ENCODE measurements at regions not wholly inside any gene's neighbourhood (a gene's known extent, or its start where the extent isn't known, plus 50 kb on each side); places are given as distances from the start of the nearest gene placed in this dataset.

DNA sequence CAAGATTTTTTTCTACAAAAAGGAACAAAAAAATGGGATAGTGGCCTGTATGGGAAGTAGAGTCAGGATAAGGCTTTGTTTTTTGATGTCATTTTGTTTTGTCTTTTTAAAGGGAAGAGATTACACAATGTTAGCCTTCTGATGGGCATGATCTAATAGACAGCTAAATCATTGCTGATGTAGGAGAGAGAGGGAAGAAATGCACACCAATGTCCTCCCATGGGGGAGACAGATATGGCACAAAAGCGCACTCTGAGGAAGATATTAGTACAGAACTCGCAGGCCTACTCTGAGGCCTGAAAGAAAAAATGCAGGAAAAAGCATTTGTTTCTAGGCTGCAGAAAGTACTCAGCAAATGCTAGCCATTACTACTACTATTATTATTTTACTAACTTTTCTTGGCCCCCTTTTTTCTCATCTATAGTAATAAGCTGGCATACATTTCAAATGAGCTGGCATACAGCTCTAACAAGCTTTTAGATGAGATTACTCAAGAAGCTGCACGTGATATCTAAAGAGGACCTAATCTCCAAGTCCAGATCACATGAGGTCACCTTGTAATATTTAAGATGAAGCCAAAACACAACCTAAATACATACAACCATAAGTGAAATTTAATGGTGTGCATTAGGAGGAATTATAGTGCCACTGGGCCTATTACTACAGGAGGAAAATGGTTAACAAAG is 269.4 kb upstream of the TANK start:
- Histone ChIP-seq H4K20me1 (ENCODE audit: insufficient read depth, low read length) (no peaks in the 10 kb centered on the region), H2AFZ (ENCODE audit: insufficient read depth, low read depth, low read length, poor library complexity, severe bottlenecking) (no peak overlapping the region), H3K27ac (ENCODE audit: low read depth in 1 of 2, low read length in 2 of 2) (no peak overlapping the region), H3K4me3 (replicated peaks in 1 of 3; ENCODE audit: low read depth in 2 of 3, low read length in 3 of 3) (no peak overlapping the region), H3K9ac (ENCODE audit: insufficient read depth, low read length, poor library complexity, severe bottlenecking) (no peak overlapping the region), H3K9me3 (replicated peaks in 1 of 2; ENCODE audit: control insufficient read depth in 1 of 2, insufficient read depth in 1 of 2, low read length in 2 of 2) (peaks cover 0 to 5% of the 10 kb centered on the region in 2 donors), H3K36me3 (replicated peaks in 1 of 2; ENCODE audit: control insufficient read depth in 1 of 2, insufficient read depth in 2 of 2, low read length in 2 of 2) (no peaks in the 10 kb centered on the region), H3K27me3 (ENCODE audit: control insufficient read depth in 2 of 2, insufficient read depth in 2 of 2, low read length in 2 of 2) (no peaks in the 10 kb centered on the region), H3K4me2 (replicated peaks; ENCODE audit: extremely low read depth, low read length, poor library complexity, severe bottlenecking) (no peak overlapping the region), H3K79me2 (ENCODE audit: insufficient read depth, low read length) (no peaks in the 10 kb centered on the region), H3K4me1 (ENCODE audit: control insufficient read depth in 1 of 2, insufficient read depth in 2 of 2, low read length in 2 of 2) (no peaks in the 10 kb centered on the region)
- no peaks in the 10 kb centered on the region for H3K9me3 Mint-ChIP-seq
- intact Hi-C loops (cut with micrococcal nuclease) = no loop called here
- no peak overlapping the region for H3K4me3 Mint-ChIP-seq
- WGBS (ENCODE audit: insufficient coverage) = 100% methylated on average over 1 of the region's 3 CpGs
- no peak overlapping the region for H3K27ac Mint-ChIP-seq
- no peak for TF ChIP-seq CTCF (IDR thresholded peaks at IDR 0.05)
- DNase-seq = no peak
- H3K4me1 Mint-ChIP-seq = peaks cover 4% of the 10 kb centered on the region
- H3K36me3 Mint-ChIP-seq = no peaks in the 10 kb centered on the region
- H3K27me3 Mint-ChIP-seq (ENCODE audit: low read depth in 3 of 3) = peaks cover 0 to 2% (median 0%) of the 10 kb centered on the region in 3 donors

DNA sequence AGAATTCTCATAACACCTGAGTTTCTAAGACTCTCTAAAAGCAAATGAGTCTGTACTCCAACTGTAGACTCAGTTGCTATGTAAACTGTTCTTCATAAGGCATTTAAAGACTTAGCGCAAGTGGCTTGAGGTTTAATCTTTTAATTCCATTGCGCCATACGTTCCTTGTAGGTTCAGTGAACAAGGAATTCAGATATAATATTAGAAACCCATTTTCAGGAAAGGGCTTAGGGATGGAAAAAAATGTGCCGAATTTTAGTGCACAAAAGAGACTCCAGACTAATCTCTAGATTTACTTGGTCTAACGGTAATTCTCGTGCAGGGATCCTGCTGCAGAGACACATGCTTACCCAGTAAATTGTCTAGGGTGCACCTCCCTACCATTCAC is 268.9 kb upstream of the TANK start:
- no peak overlapping the region for H3K27ac ChIP-seq (ENCODE audit: low read depth in 1 of 2, low read length in 2 of 2)
- no peaks in the 10 kb centered on the region for H3K4me1 ChIP-seq (ENCODE audit: control insufficient read depth in 1 of 2, insufficient read depth in 2 of 2, low read length in 2 of 2)
- H3K4me2 ChIP-seq (replicated peaks; ENCODE audit: extremely low read depth, low read length, poor library complexity, severe bottlenecking) = no peak overlapping the region
- no peaks in the 10 kb centered on the region for H3K27me3 ChIP-seq (ENCODE audit: control insufficient read depth in 2 of 2, insufficient read depth in 2 of 2, low read length in 2 of 2)
- no peaks in the 10 kb centered on the region for H4K20me1 ChIP-seq (ENCODE audit: insufficient read depth, low read length)
- DNase-seq = no peak
- H3K4me3 Mint-ChIP-seq = no peak overlapping the region
- no peak overlapping the region for H3K4me3 ChIP-seq (replicated peaks in 1 of 3; ENCODE audit: low read depth in 2 of 3, low read length in 3 of 3)
- peaks cover 0 to 2% (median 0%) of the 10 kb centered on the region in 7 donors for H3K9me3 Mint-ChIP-seq
- H3K9ac ChIP-seq (ENCODE audit: insufficient read depth, low read length, poor library complexity, severe bottlenecking) = no peak overlapping the region
- peaks cover 4% of the 10 kb centered on the region for H3K4me1 Mint-ChIP-seq
- WGBS (ENCODE audit: insufficient coverage) = 100% methylated on average over 1 of the region's 6 CpGs
- intact Hi-C loops (cut with micrococcal nuclease) = no loop called here
- no peaks in the 10 kb centered on the region for H3K36me3 ChIP-seq (replicated peaks in 1 of 2; ENCODE audit: control insufficient read depth in 1 of 2, insufficient read depth in 2 of 2, low read length in 2 of 2)
- no peaks in the 10 kb centered on the region for H3K79me2 ChIP-seq (ENCODE audit: insufficient read depth, low read length)
- H3K27ac Mint-ChIP-seq = no peak overlapping the region
- no peak overlapping the region for H2AFZ ChIP-seq (ENCODE audit: insufficient read depth, low read depth, low read length, poor library complexity, severe bottlenecking)
- H3K9me3 ChIP-seq (replicated peaks in 1 of 2; ENCODE audit: control insufficient read depth in 1 of 2, insufficient read depth in 1 of 2, low read length in 2 of 2) = peaks cover 0 to 5% of the 10 kb centered on the region in 2 donors
- H3K36me3 Mint-ChIP-seq = no peaks in the 10 kb centered on the region
- peaks cover 0 to 2% (median 0%) of the 10 kb centered on the region in 3 donors for H3K27me3 Mint-ChIP-seq (ENCODE audit: low read depth in 3 of 3)
- TF ChIP-seq CTCF (IDR thresholded peaks at IDR 0.05) = no peak

Data from CD14-positive monocyte (primary cell).